Stomach (tissue), 4 donors: ENCODE measurements at regions not wholly inside any gene's neighbourhood (a gene's known extent, or its start where the extent isn't known, plus 50 kb on each side); places are given as distances from the start of the nearest gene placed in this dataset.
A peak's percentile ranks its signal among the peaks of the same experiment; 100 is the strongest.

ENCODE experiments used
- CTCF ChIP-seq, 7 experiments: fragments of 450-650 bp in 4 of 7; fragments of 200-600 bp in 3 of 7; sonication (generic) in 3 of 7; IDR thresholded peaks; one replicate each; pipeline ENCODE4 v1.5.1; 2016 to 2019; ENCODE audit warnings: antibody characterized with exemption in 7 of 7, control low read depth in 2 of 7, mild to moderate bottlenecking in 1 of 7
- POLR2A ChIP-seq, 4 donors: fragments of 450-650 bp; IDR thresholded peaks; one replicate each; pipeline ENCODE4 v1.6.1; 2016; ENCODE audit warnings: antibody characterized with exemption in 4 of 4, control low read depth in 2 of 4, mild to moderate bottlenecking in 1 of 4, moderate library complexity in 1 of 4
- POLR2AphosphoS5 ChIP-seq, 3 donors: sonication (generic); formaldehyde crosslinking; IDR thresholded peaks; one replicate each; pipeline ENCODE4 v1.6.1; 2016; ENCODE audit warnings: antibody characterized with exemption in 3 of 3

- TF ChIP-seq CTCF (IDR thresholded peaks at IDR 0.05) (no peak), POLR2A (IDR thresholded peaks at IDR 0.05) (no peak), POLR2AphosphoS5 (IDR thresholded peaks at IDR 0.05) (peak in 1 of 3 donors; percentile 56)
These were observed 189.6 kb downstream of the BCOR start for GRCh38 chrX:39907964-39908661.
